ENCODE measurements at regions not wholly inside any gene's neighbourhood (a gene's known extent, or its start where the extent isn't known, plus 50 kb on each side); places are given as distances from the start of the nearest gene placed in this dataset.

- DNase-seq = no peak
- Histone ChIP-seq H4K8ac (replicated peaks; ENCODE audit: insufficient read length, low read depth, low read length) (no peak overlapping the region), H3K27ac (ENCODE audit: insufficient read length, low read depth, low read length) (no peak overlapping the region), H3K27me3 (ENCODE audit: insufficient read depth, low read length) (no peaks in the 10 kb centered on the region), H4K20me1 (ENCODE audit: control insufficient read depth, insufficient read depth, insufficient read length) (no peaks in the 10 kb centered on the region), H2BK120ac (ENCODE audit: low read depth, low read length, poor library complexity, severe bottlenecking) (no peak overlapping the region), H3K9me3 (ENCODE audit: control insufficient read depth, low read depth, low read length) (no peaks in the 10 kb centered on the region), H3K23me2 (ENCODE audit: insufficient read length, low read depth, low read length, poor library complexity, severe bottlenecking) (no peaks in the 10 kb centered on the region), H2BK12ac (ENCODE audit: insufficient read length, low read depth, low read length) (no peak overlapping the region), H3K4me1 (ENCODE audit: insufficient read depth, low read length) (peaks cover 5% of the 10 kb centered on the region), H3K79me2 (ENCODE audit: insufficient read depth, low read length) (peaks cover 16% of the 10 kb centered on the region; the same call in 1 of the 2 replicates), H3K9ac (ENCODE audit: extremely low read depth, insufficient read length, low read length) (no peak overlapping the region), H4K5ac (ENCODE audit: insufficient read length, low read depth, low read length) (no peak overlapping the region), H3K56ac (ENCODE audit: insufficient read length, low read depth, low read length) (no peak overlapping the region), H2BK20ac (ENCODE audit: low read depth, low read length, poor library complexity, severe bottlenecking) (no peak overlapping the region), H3K79me1 (ENCODE audit: insufficient read depth, low read depth, low read length, poor library complexity, severe bottlenecking) (no peaks in the 10 kb centered on the region), H3K4ac (ENCODE audit: low read depth, low read length) (no peak overlapping the region), H4K91ac (ENCODE audit: insufficient read length, low read depth, low read length) (no peak overlapping the region), H3K14ac (ENCODE audit: insufficient read depth, low read length) (no peak overlapping the region), H3K23ac (ENCODE audit: insufficient read length, low read depth, low read length) (no peak overlapping the region), H3T11ph (ENCODE audit: low read length) (no peak overlapping the region), H3K4me2 (ENCODE audit: insufficient read depth, insufficient read length, low read length) (peak overlapping the region; percentile 78), H2AK5ac (ENCODE audit: insufficient read length, low read length) (no peak overlapping the region), H2BK5ac (ENCODE audit: insufficient read length, low read length) (no peak overlapping the region), H3K18ac (ENCODE audit: insufficient read length, low read depth, low read length) (no peak overlapping the region), H2BK15ac (ENCODE audit: low read depth, low read length) (no peak overlapping the region), H2AFZ (ENCODE audit: low read length) (no peak overlapping the region)
- TF ChIP-seq CTCF (conservative IDR thresholded peaks at IDR 0.05) = no peak
- no peaks in the 10 kb centered on the region for H3K27me3 Mint-ChIP-seq (ENCODE audit: low read depth)
- WGBS (ENCODE audit: extremely low coverage, insufficient read length, low lambda C conversion rate) = no CpG with 5 or more reads among the region's 8 CpGs
- H3K27ac Mint-ChIP-seq = peak overlapping the region in 2 of 3 experiments; percentile 25 to 54; a peak in 3 of 7 replicates
- no peaks in the 10 kb centered on the region; a peak in 2 of 5 replicates for H3K9me3 Mint-ChIP-seq
- H3K4me3 Mint-ChIP-seq = peak overlapping the region; percentile 30 to 41; a peak in 4 of 5 replicates
- peaks cover 46 to 51% of the 10 kb centered on the region in 2 experiments for H3K4me1 Mint-ChIP-seq
- peaks cover 7 to 12% (median 9%) of the 10 kb centered on the region in 3 experiments; a peak in 6 of 7 replicates for H3K36me3 Mint-ChIP-seq (ENCODE audit: insufficient read depth in 1 of 3, low read depth in 3 of 3)
These were observed 225.6 kb upstream of the JARID2 start for GRCh38 chr6:15020119-15020770.
